Gastrocnemius medialis (tissue), 4 donors: ENCODE measurements at regions not wholly inside any gene's neighbourhood (a gene's known extent, or its start where the extent isn't known, plus 50 kb on each side); places are given as distances from the start of the nearest gene placed in this dataset.

Experiments
- CTCF ChIP-seq, 5 experiments: fragments of 450-650 bp in 3 of 5; fragments of 200-600 bp in 2 of 5; sonication (generic) in 2 of 5; IDR thresholded peaks in 4 of 5; conservative IDR thresholded peaks in 1 of 5; 1 replicate in 4 of 5; 2 replicates in 1 of 5; pipeline ENCODE4 v1.5.1; 2016 to 2019; ENCODE audit warnings: antibody characterized with exemption in 5 of 5, mild to moderate bottlenecking in 3 of 5, moderate library complexity in 3 of 5
- POLR2A ChIP-seq, 2 donors: fragments of 450-650 bp; IDR thresholded peaks; one replicate each; pipeline ENCODE4 v1.6.1; 2017; ENCODE audit warnings: antibody characterized with exemption in 2 of 2, mild to moderate bottlenecking in 2 of 2, moderate library complexity in 2 of 2

- TF ChIP-seq CTCF (IDR thresholded peaks at IDR 0.05 in 4 of 5, conservative IDR thresholded peaks at IDR 0.05 in 1 of 5), result no peak
- no peak for TF ChIP-seq POLR2A (IDR thresholded peaks at IDR 0.05)
These were observed 443.7 kb downstream of the ARHGEF28 start for GRCh38 chr5:74069741-74070140.
